ENCODE measurements at regions not wholly inside any gene's neighbourhood (a gene's known extent, or its start where the extent isn't known, plus 50 kb on each side); places are given as distances from the start of the nearest gene placed in this dataset.

DNA sequence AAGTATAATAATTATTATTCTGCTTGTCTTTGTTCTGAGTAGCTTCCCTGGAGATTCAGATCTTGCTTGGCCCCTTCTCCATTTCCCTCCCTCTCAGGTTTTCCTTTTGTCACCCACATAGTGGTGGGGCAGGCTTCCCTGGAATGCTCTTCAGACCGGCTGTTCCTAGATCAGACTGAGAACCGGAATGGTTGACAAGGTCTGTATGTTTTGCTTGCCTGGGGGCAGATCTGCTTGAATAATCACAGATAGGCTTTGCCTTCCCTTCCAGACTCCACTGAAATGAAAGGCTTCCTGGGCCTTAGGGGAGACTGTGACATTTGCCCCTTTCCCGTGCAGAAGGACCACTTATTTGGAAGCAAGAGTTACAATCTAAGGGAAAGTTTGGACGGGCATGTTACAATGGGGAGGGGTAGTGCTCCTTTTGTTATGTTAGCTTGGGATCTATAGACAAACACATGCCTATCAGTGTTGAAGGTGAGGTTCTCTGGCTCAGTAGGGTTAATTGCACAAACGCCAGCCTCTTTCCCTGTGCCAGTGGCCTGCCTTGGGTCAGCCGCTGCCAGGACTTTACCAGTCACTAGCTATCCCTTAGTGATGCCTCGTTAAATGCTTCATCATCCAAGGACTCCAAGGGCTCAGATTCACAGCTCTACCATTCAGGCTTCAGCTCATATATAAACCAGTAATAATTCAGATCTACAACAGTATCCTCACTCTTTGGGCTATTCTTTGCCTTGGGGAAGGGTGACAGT, 178.6 kb downstream of the SNAPC1 start:
- no peaks in the 10 kb centered on the region for H3K36me3 Mint-ChIP-seq (ENCODE audit: low read depth)
- H3K4me3 Mint-ChIP-seq = no peak overlapping the region
- DNase-seq (ENCODE audit: low read depth, low spot score) = peak; percentile 8
- TF ChIP-seq, protein P1, sequence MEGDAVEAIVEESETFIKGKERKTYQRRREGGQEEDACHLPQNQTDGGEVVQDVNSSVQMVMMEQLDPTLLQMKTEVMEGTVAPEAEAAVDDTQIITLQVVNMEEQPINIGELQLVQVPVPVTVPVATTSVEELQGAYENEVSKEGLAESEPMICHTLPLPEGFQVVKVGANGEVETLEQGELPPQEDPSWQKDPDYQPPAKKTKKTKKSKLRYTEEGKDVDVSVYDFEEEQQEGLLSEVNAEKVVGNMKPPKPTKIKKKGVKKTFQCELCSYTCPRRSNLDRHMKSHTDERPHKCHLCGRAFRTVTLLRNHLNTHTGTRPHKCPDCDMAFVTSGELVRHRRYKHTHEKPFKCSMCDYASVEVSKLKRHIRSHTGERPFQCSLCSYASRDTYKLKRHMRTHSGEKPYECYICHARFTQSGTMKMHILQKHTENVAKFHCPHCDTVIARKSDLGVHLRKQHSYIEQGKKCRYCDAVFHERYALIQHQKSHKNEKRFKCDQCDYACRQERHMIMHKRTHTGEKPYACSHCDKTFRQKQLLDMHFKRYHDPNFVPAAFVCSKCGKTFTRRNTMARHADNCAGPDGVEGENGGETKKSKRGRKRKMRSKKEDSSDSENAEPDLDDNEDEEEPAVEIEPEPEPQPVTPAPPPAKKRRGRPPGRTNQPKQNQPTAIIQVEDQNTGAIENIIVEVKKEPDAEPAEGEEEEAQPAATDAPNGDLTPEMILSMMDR (conservative IDR thresholded peaks at IDR 0.05) = no peak
- H3K4me1 Mint-ChIP-seq = peaks cover 24% of the 10 kb centered on the region
- H3K27me3 Mint-ChIP-seq (ENCODE audit: low read depth) = no peaks in the 10 kb centered on the region
- H3K9me3 Mint-ChIP-seq = peaks cover 8% of the 10 kb centered on the region
- H3K27ac Mint-ChIP-seq (ENCODE audit: unreplicated experiment) = no peak overlapping the region

DNA sequence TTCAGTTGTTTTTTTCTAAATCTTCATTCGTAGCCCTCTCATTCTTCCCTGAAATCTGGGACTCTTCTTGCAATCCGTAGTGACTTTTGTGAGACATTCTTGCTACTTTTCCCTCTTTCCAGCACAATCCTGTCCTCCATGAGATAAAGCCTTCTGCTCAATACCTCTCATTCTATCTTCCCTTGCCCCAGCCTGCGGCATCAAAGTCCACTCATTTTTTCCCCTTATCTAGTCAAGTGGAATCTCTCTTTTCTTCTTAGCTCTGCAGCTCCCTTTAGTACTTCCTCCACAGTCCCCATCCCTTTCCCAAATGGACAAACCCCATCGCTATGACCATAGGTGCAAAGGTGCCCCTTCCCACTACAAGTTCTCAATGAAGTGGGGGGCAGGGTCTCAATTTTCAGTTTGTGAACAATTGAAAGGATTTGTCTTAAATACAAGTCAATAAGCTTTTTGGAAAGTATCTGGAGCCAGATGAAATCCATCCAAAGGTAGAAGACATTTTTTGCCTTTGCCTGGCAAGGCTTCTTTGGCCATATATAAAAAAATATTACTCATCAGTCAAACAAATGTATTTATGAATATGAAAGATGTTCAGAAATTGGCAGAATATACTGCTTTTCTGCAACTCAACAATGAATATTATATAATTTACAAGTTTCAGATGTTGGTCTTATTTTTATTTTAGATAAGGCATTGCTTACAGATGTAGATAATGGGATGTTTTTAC, 179.4 kb downstream of the SNAPC1 start:
- Mint-ChIP-seq H3K9me3 (peaks cover 8% of the 10 kb centered on the region), H3K36me3 (ENCODE audit: low read depth) (no peaks in the 10 kb centered on the region), H3K4me1 (peaks cover 24% of the 10 kb centered on the region), H3K27ac (ENCODE audit: unreplicated experiment) (no peak overlapping the region), H3K27me3 (ENCODE audit: low read depth) (no peaks in the 10 kb centered on the region), H3K4me3 (no peak overlapping the region)
- DNase-seq (ENCODE audit: low read depth, low spot score) = no peak
- TF ChIP-seq, protein P1 (conservative IDR thresholded peaks at IDR 0.05) = no peak

DNA sequence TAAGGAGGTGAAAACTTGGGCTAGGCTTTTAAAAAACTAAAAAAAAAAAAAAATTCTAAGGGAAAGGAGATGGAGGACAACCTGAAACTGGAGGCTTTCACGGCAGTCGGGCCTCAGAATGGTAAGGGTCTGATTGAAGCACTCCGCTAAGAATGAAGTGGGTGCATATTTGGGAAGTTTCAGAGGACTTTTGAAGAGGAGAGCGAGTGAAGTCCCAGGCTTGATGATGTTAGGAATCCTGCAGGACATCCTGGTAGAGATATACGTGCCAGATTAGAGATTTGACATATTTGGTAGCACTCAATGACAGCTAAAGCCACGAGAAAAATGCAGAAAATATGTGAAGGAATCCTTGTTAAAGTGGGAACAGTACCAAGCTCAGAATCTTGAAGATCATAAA, 186.2 kb downstream of the SNAPC1 start:
- H3K27ac Mint-ChIP-seq (ENCODE audit: unreplicated experiment) = no peak overlapping the region
- H3K4me1 Mint-ChIP-seq = no peaks in the 10 kb centered on the region
- no peak for DNase-seq (ENCODE audit: low read depth, low spot score)
- H3K27me3 Mint-ChIP-seq (ENCODE audit: low read depth) = no peaks in the 10 kb centered on the region
- H3K4me3 Mint-ChIP-seq = no peak overlapping the region
- H3K9me3 Mint-ChIP-seq = peaks cover 6% of the 10 kb centered on the region
- TF ChIP-seq, protein P1 (conservative IDR thresholded peaks at IDR 0.05) = no peak
- H3K36me3 Mint-ChIP-seq (ENCODE audit: low read depth) = no peaks in the 10 kb centered on the region

DNA sequence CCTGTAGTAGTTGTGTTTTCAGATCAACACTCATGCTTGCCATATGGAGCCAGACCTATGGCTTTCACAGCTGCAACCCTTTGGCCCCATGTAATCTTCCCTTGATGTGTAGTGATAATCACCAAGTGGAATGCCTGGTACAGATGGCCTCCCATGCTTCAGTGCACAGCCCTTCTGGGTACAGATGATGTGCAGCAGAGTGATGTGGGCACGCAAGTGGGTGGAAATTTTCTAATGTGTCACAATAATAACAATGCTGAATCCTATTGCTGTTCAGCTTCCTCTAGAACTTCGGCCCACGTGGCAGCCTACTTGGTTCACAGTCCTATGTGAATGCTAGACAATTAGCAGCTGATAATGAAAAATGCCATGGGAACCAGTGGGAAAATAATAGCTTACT, 188.1 kb downstream of the SNAPC1 start:
- Mint-ChIP-seq H3K27ac (ENCODE audit: unreplicated experiment) (no peak overlapping the region), H3K4me3 (no peak overlapping the region), H3K36me3 (ENCODE audit: low read depth) (no peaks in the 10 kb centered on the region), H3K9me3 (no peaks in the 10 kb centered on the region), H3K4me1 (no peaks in the 10 kb centered on the region), H3K27me3 (ENCODE audit: low read depth) (no peaks in the 10 kb centered on the region)
- DNase-seq (ENCODE audit: low read depth, low spot score) = no peak
- TF ChIP-seq, protein P1 (conservative IDR thresholded peaks at IDR 0.05) = no peak

DNA sequence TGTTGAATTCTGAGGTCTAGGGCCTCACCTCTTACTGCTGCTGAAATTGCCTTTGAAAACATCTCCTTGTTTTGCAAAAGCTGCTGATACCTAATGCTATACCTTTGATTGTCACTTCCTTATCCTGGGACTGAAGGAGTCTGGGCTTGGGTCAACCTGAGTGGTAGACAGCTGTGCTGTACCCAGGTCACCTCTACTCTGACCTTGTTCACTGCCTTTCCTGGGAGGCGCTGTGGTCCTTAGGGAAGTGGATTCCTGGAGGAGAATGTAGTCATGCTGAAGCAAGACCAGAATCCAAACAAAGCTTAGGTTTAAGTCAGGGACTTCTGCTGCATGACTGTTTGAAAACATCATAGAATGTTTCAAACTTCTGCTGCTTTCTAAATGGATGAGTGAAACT, 191.4 kb downstream of the SNAPC1 start:
- no peak overlapping the region for H3K27ac Mint-ChIP-seq (ENCODE audit: unreplicated experiment)
- no peaks in the 10 kb centered on the region for H3K4me1 Mint-ChIP-seq
- H3K9me3 Mint-ChIP-seq = peaks cover 4% of the 10 kb centered on the region
- no peak overlapping the region for H3K4me3 Mint-ChIP-seq
- no peaks in the 10 kb centered on the region for H3K27me3 Mint-ChIP-seq (ENCODE audit: low read depth)
- TF ChIP-seq, protein P1 (conservative IDR thresholded peaks at IDR 0.05) = no peak
- peaks cover 2% of the 10 kb centered on the region for H3K36me3 Mint-ChIP-seq (ENCODE audit: low read depth)
- no peak for DNase-seq (ENCODE audit: low read depth, low spot score)

All from neural crest cell (in vitro differentiated cells).